GM12872 (cell line): ENCODE measurements at regions not wholly inside any gene's neighbourhood (a gene's known extent, or its start where the extent isn't known, plus 50 kb on each side); places are given as distances from the start of the nearest gene placed in this dataset.

Source experiments
- CTCF ChIP-seq: IDR thresholded peaks from 3 replicates; pipeline ENCODE4 v1.5.1; 2011; ENCODE audit warnings: low read depth, mild to moderate bottlenecking, low read length, moderate library complexity; ENCODE audit not compliant: insufficient read depth

GRCh38 chr10:57353403-57354003 is 914.2 kb downstream of the IPMK start:
- no peak for TF ChIP-seq CTCF

- no peak for TF ChIP-seq CTCF
Observed at GRCh38 chr10:57351076-57351475, 916.6 kb downstream of the IPMK start.

GRCh38 chr10:57341294-57341693 is 926.4 kb downstream of the IPMK start:
- no peak for TF ChIP-seq CTCF

GRCh38 chr10:57338823-57339558 is 928.7 kb downstream of the IPMK start:
- TF ChIP-seq CTCF = peak; percentile 58

GRCh38 chr10:57336865-57337264 is 930.8 kb downstream of the IPMK start:
- no peak for TF ChIP-seq CTCF

- TF ChIP-seq CTCF = no peak
Observed at GRCh38 chr10:57336341-57336740, 931.4 kb downstream of the IPMK start.

- no peak for TF ChIP-seq CTCF
Observed at GRCh38 chr10:57334523-57334922, 933.2 kb downstream of the IPMK start.
